ENCODE measurements at regions not wholly inside any gene's neighbourhood (a gene's known extent, or its start where the extent isn't known, plus 50 kb on each side); places are given as distances from the start of the nearest gene placed in this dataset.
A peak's percentile ranks its signal among the peaks of the same experiment; 100 is the strongest.

DNA sequence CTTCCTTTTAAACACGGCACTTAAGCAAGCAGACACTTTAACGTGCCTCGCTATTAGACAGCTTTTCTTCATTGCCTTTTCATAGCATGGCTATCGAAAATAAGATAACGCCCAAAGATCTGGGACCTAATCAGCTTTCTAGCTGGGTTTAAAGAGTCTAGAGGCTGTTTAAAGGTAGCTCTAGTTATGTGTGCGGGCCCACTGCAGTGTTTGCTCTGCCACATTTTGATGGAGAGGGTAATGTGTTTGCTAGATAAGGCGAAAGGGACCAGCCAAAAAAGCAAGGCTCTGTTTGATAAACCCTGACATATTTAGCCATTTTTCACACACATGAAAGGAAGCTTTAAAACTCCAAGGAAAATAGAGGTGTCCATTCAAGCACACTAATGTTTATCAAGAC, 91.6 kb downstream of the NR2F2 start:
- no peak for TF ChIP-seq POLR2A (IDR thresholded peaks at IDR 0.05; ENCODE audit: low read depth, low read length)
- FAIRE-seq, result no peak
- no peak for DNase-seq (ENCODE audit: insufficient read length, low spot score)

DNA sequence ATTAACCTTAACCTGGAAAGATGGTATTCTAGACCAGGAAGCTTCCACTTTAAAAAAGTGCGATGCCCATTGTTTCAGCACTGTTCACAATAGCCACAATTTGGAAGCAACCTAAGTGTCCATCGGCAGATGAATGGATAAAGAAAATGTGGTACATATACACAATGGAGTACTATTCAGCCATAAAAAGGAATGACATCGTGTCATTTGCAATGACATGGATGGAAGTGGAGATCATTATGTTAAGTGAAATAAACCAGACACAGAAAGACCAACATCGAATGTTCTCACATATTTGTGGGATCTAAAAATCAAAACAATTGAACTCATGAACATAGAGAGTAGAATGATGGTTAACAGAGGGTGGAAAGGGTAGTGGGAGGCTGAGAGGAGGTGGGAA, 94.2 kb downstream of the NR2F2 start:
- FAIRE-seq (no peak), DNase-seq (ENCODE audit: insufficient read length, low spot score) (no peak)
- TF ChIP-seq POLR2A (IDR thresholded peaks at IDR 0.05; ENCODE audit: low read depth, low read length), result no peak

DNA sequence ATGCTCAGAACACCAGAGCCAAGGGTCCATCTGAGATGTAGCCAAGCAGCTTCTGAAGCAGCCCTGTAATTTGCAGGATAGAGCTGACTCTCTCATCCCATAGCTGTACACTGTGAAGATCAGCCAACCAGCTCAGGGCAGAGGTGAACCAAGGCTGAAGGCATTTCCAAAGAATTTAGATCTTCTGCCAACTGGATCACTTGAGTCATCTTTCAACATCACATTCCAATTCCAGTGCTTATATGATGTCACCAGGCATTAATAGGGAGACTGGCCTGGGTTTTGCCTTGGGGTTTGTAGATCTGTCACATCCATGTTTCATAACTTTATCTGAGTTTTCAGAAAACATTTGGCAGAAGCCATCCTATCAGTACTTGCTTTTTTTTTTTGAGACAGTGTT, 98.2 kb downstream of the NR2F2 start:
- DNase-seq (ENCODE audit: insufficient read length, low spot score) (peak; percentile 57), FAIRE-seq (peak; percentile 94)
- no peak for TF ChIP-seq POLR2A (IDR thresholded peaks at IDR 0.05; ENCODE audit: low read depth, low read length)

DNA sequence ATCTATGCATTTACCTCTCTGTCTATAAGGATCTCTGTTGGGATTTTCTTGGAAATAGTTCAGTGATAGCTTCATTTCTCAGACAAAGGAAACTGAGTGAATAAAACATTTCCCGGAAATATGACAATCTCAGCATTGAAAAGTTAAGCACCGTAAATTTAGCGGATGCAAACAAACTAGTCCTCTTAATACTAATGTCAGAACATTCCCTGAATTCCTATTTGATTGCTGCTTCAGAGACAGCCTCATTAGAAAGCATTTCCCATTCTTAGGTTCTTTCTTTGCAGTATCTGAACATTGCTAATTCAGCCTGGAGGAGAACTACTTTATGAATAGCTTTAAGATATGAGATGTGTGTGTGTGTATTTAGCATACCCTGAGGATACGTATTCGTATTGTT, 101.3 kb downstream of the NR2F2 start:
- FAIRE-seq (no peak), DNase-seq (ENCODE audit: insufficient read length, low spot score) (no peak)
- no peak for TF ChIP-seq POLR2A (IDR thresholded peaks at IDR 0.05; ENCODE audit: low read depth, low read length)

DNA sequence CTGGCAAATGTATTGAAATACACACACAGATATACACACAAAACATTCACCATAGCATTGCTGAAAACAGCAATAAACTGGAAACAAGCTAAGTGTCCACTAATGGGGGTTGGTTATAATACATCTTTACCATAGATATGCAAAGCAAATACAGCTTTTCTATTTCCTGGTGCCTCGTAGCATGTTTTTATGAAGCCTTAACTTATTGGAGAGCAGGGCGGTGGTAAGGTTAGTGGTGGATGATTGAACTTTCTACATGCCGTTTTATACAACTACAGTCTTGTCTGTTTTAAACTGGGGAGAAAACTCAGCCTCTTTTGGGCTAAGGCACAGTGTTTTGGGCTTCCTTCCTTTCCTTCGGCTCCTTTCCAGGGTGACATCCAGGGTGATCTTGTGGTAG, 104.5 kb downstream of the NR2F2 start:
- no peak for FAIRE-seq

DNA sequence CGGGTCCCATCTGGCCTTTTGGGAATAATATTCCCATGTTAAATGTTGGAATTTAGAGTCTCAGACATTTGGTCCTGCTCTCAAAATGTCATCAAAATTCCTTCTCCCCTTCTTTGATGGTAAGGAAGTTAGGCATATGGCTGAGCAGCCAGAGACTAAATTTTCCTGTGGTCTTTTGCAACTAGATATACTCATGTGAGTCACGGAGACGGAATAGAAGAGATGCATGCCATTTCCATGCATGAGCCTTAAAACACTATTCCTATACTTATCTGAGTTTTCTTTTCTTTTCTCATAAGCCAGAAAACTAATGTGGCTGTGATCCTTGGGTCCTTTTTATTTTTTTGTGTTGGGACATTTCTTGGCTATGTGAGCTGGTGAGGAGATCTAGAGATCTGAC, 105.3 kb downstream of the NR2F2 start:
- DNase-seq (ENCODE audit: insufficient read length, low spot score) (no peak), FAIRE-seq (no peak)
- TF ChIP-seq POLR2A (IDR thresholded peaks at IDR 0.05; ENCODE audit: low read depth, low read length), result no peak

More for the DNA sequence above, 104.5 kb downstream of the NR2F2 start:
- no peak for DNase-seq (ENCODE audit: insufficient read length, low spot score)
- TF ChIP-seq POLR2A (IDR thresholded peaks at IDR 0.05; ENCODE audit: low read depth, low read length), result no peak

DNA sequence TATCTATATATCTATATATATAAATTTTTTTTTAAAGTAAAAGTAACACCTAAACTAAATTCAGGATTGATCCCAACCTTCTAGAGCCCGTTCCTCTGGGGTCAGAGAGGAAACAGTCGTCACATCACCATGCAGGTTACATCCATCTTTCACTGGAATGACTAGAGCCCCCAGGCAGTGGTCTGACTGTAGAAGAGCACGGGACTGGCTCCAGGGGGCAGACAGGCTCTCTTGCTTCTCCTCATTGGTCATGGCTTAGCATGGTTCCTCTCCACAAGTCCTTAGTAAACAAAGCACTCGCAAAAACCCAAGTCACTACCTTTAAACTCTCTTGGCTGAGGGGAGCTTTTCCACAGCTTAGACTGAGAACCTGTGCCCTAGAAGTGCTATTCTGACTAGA, 110.5 kb downstream of the NR2F2 start:
- FAIRE-seq (no peak), DNase-seq (ENCODE audit: insufficient read length, low spot score) (no peak)
- no peak for TF ChIP-seq POLR2A (IDR thresholded peaks at IDR 0.05; ENCODE audit: low read depth, low read length)

DNA sequence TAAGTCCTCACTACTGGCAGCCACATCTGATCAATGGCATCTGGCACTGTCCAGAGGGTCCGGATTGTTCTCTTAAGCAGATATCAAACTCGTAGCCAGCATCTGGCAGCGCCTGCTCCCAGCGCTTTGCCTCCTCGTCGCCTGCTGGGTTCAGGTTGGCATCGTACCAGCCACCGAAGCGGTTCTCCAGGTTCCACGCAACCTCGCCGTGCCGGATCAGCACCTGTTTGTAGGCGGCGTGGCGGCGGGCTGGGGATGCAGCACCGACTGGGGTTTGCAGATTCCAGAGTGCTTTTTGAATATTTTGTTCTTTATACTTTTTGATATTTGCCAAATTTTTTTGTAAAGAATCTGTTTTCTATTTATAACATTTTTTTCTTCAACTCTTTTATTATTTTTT, 111.6 kb downstream of the NR2F2 start:
- FAIRE-seq (no peak), DNase-seq (ENCODE audit: insufficient read length, low spot score) (no peak)
- no peak for TF ChIP-seq POLR2A (IDR thresholded peaks at IDR 0.05; ENCODE audit: low read depth, low read length)

DNA sequence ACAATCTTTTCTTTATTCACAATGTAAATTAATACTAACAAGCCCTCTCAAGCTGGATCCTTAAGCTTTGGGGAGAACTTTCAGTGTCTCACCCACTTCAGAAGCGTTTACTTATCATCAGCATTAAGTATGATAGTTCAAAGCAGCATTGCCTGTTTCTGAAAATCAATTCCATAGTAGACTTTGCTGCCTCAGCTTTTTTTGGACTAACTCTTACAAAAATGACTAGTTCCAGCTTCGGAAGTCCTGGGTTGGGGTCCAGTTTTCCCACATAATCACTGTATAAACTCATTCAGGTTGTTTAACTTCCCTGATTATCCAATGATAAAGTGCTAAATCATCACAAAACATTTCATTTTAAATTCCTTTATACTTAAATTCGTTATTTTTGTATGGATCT, 114.4 kb downstream of the NR2F2 start:
- no peak for TF ChIP-seq POLR2A (IDR thresholded peaks at IDR 0.05; ENCODE audit: low read depth, low read length)
- no peak for DNase-seq (ENCODE audit: insufficient read length, low spot score)
- no peak for FAIRE-seq

DNA sequence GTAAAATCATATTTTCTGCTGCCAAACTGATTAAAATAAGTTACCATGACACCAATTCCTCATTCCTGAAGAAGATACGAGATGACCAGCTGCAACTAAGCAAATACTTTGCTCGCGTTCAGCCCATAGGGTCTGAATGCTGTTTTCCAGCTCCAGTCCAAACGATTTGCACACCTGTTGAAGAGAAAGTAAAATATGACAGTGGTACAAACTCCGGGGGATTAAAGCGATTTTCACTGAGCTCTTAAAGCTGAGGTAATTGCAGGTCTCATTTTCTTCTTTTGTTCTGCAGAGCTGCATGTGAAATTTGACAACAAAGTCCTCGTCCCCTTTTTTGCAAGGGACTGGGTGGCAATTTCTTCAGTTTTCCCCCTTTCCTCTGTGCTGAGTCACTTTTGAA, 118.4 kb downstream of the NR2F2 start:
- FAIRE-seq, result no peak
- no peak for TF ChIP-seq POLR2A (IDR thresholded peaks at IDR 0.05; ENCODE audit: low read depth, low read length)

DNA sequence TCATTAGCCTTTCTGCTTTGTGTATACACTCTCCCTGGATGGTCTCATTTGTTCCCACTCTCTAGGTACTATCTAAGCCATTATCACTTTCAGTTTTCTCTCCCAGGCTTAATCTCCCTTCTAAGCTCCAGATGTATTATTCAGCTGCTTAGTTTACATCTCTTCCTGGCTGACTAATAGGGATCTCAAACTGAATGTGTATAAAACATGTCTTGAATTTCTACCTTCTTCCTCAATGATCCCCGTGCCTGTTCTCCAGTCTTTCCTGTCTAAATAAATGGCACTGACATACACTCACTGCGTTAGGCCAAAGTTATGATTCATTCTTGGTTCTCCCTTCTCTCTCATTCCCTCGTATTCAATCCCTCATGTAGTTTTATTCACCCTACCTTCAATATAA, 127.3 kb downstream of the NR2F2 start:
- no peak for DNase-seq (ENCODE audit: insufficient read length, low spot score)
- no peak for TF ChIP-seq POLR2A (IDR thresholded peaks at IDR 0.05; ENCODE audit: low read depth, low read length)
- FAIRE-seq, result no peak

More for the DNA sequence above, 118.4 kb downstream of the NR2F2 start:
- no peak for DNase-seq (ENCODE audit: insufficient read length, low spot score)

DNA sequence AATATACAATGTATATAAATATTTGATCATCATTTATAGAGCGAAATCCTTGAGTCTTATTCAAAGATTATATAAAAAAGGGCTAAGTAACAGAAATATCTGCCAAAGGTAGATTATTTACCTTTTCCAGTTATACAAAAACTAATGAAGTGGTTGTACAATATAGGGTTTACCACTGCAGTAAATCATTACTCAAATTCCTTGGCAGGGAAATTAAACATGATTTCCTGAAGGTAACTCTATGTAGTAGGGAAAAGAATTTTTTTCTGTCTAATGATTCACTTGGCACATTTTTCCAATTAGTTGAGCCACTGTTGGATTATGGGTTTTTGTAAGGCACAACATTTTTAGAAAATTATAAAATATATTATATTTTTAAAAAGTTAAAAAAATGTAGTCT, 129.6 kb downstream of the NR2F2 start:
- no peak for TF ChIP-seq POLR2A (IDR thresholded peaks at IDR 0.05; ENCODE audit: low read depth, low read length)
- FAIRE-seq (no peak), DNase-seq (ENCODE audit: insufficient read length, low spot score) (no peak)

DNA sequence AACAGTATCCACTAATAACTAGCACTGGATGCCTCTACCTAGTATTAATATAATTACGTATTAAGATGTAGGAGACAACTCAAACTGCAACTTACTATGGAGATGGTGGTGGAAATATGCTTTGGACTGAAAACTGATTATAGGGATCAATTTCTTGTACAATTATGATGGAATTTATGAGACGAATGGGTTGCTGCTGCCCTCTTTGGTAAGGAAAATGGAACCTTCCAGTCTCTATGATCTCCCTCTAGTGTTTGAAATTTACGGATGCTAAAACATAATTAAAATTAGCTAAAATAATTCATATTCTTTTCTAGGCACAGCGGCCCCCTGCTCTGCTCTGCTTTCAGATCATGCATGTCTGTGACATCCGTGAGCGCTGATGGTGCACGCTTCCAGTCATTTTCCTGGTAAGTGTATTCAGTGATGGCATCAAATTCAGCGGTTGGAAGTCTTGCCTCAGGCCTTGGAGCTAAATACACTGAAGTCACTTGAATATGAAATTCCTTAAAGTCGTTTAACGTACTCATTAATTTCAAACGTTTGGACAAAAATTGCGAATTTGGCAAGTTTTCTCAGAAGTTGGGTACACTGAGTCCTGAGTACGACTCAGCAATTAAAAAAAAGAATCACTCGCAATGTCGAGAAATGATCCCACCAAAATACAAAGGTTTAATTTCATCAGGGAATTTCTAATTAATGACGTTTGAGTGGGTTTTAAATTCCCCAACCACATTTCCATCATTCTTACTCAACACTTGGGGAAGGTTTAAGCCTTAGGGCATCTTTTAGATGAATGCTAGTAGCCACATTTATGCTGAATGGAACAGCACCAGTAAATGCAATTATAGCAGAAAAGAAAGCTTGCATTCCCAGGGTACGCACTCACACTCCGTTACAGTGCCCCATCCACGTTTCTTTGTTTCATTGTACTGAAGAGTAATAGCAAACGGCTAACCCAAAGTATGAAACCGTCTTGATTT, 132.6 kb downstream of the NR2F2 start:
- TF ChIP-seq POLR2A (IDR thresholded peaks at IDR 0.05; ENCODE audit: low read depth, low read length), result no peak
- FAIRE-seq (no peak), DNase-seq (ENCODE audit: insufficient read length, low spot score) (no peak)

DNA sequence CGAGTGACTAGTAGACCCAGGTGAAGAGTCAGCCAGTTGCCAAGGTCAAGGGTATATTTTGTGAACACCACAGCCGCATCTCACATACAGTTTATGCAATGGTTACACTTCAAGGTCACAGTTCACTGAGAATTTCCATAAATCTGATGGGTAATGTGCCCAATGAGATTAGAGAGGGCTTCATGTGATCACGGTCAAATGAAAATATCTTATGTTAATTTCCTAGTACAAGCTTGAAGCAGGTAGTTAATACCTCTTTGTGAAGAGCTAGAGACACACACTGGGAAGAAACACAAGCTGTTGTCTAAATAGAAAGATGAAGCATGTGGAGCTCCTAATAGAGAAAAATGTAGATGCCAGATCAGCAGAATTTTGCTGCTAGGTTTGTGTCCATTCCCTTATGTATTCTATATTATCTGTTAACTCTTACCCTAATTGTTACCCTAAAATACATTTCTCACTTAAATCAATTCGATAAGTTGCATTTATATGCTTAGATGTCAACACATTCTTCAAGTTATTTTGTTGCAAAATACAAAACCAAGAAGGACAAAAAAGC, 136.0 kb downstream of the NR2F2 start:
- no peak for DNase-seq (ENCODE audit: insufficient read length, low spot score)
- TF ChIP-seq POLR2A (IDR thresholded peaks at IDR 0.05; ENCODE audit: low read depth, low read length), result no peak
- no peak for FAIRE-seq

DNA sequence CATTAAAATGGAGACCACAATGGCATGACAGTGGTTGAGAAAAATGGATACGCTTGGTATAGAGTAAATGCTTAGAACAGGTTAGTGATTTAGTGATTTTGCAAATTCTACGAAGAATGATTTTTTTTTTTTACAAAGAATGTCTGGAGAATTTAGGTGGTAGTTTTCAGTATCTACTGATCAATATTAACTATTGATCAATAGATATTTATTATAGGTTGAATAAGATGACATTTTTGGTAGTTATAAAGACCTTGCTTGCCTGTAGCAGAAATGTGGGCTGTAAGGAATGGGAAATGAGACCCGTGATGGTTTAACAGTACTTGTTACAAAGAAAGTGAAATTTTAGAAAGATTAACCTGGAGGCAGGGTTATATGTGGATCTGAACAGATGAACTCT, 137.5 kb downstream of the NR2F2 start:
- DNase-seq (ENCODE audit: insufficient read length, low spot score) (no peak), FAIRE-seq (no peak)
- TF ChIP-seq POLR2A (IDR thresholded peaks at IDR 0.05; ENCODE audit: low read depth, low read length), result no peak

Measured in H54 (cell line).